SU-DHL-6 (cell line): ENCODE measurements at regions not wholly inside any gene's neighbourhood (a gene's known extent, or its start where the extent isn't known, plus 50 kb on each side); places are given as distances from the start of the nearest gene placed in this dataset.

Experiments used
- H2AFZ ChIP-seq: fragments of 200-600 bp; sonication (generic); 2 replicates; pipeline ENCODE4 v1.6.1; 2014; ENCODE audit warnings: low read depth, mild to moderate bottlenecking, moderate library complexity, mixed read lengths, antibody characterized with exemption, low read length; ENCODE audit not compliant: severe bottlenecking
- H3F3A ChIP-seq: fragments of 200-600 bp; shearing (Covaris generic); 2 replicates; pipeline ENCODE4 v1.6.0; 2016; ENCODE audit warnings: antibody characterized with exemption, mild to moderate bottlenecking; ENCODE audit not compliant: insufficient read depth
- H3K27ac ChIP-seq: fragments of 200-600 bp; sonication (generic); 2 replicates; pipeline ENCODE4 v1.5.1; 2016; ENCODE audit warnings: low read depth, mild to moderate bottlenecking, low read length, moderate library complexity, mixed read lengths
- H3K27me3 ChIP-seq: fragments of 200-600 bp; sonication (generic), shearing (Covaris generic); 2 replicates; pipeline ENCODE4 v1.6.0; 2014; ENCODE audit warnings: mild to moderate bottlenecking, low read length
- H3K36me3 ChIP-seq: fragments of 200-600 bp; sonication (generic); 2 replicates; pipeline ENCODE4 v1.6.1; 2014; ENCODE audit warnings: mild to moderate bottlenecking, low read length, mixed read lengths
- H3K4me2 ChIP-seq: fragments of 300-600, 200-600 bp; shearing (Covaris generic), sonication (generic); 2 replicates; pipeline ENCODE4 v1.6.0; 2014; ENCODE audit warnings: low read length, low read depth, mild to moderate bottlenecking; ENCODE audit not compliant: poor library complexity, severe bottlenecking
- H3K4me3 ChIP-seq: fragments of 200-600 bp; sonication (generic); 2 replicates; pipeline ENCODE4 v1.5.1; 2014; ENCODE audit warnings: antibody characterized with exemption, low read length, mild to moderate bottlenecking, mixed read lengths; ENCODE audit not compliant: insufficient read depth, poor library complexity, severe bottlenecking
- H3K79me2 ChIP-seq: fragments of 200-600 bp; sonication (generic); 2 replicates; pipeline ENCODE4 v1.6.1; 2014; ENCODE audit warnings: mild to moderate bottlenecking, low read length, moderate library complexity; ENCODE audit not compliant: insufficient read depth
- H3K9ac ChIP-seq: fragments of 200-600 bp; sonication (generic); 2 replicates; pipeline ENCODE4 v1.7.0; 2014; ENCODE audit warnings: mild to moderate bottlenecking, low read length
- H3K9me2 ChIP-seq: fragments of 200-600 bp; sonication (generic); replicated peaks from 2 replicates; pipeline ENCODE4 v1.6.1; 2014; ENCODE audit warnings: low read length; ENCODE audit not compliant: insufficient read depth
- H3K9me3 ChIP-seq: fragments of 200-600 bp; sonication (generic); 2 replicates; pipeline ENCODE4 v1.6.1; 2014; ENCODE audit warnings: low read length, mixed read lengths; ENCODE audit not compliant: insufficient read depth
- H4K20me1 ChIP-seq: fragments of 200-600 bp; sonication (generic); 2 replicates; pipeline ENCODE4 v1.6.1; 2014; ENCODE audit warnings: low read depth, mild to moderate bottlenecking, antibody characterized with exemption, low read length, moderate library complexity, mixed read lengths
- CTCF ChIP-seq: fragments of 200-600 bp; sonication (generic); IDR thresholded peaks from one replicate; pipeline ENCODE4 v1.5.1; 2017; ENCODE audit warnings: antibody characterized with exemption, mild to moderate bottlenecking, low read length, moderate library complexity; ENCODE audit not compliant: insufficient read depth, poor library complexity, severe bottlenecking
- EZH2phosphoT487 ChIP-seq: fragments of 200-600 bp; sonication (generic), shearing (Covaris generic); conservative IDR thresholded peaks from 2 replicates; pipeline ENCODE4 v1.6.1; 2018; ENCODE audit warnings: mild to moderate bottlenecking, antibody characterized with exemption, low read length, moderate library complexity, mixed read lengths

GRCh38 chr2:8604262-8604661, 77.6 kb upstream of the ID2 start:
- no peak overlapping the region for H3K27ac ChIP-seq
- no peaks in the 10 kb centered on the region for H4K20me1 ChIP-seq
- TF ChIP-seq CTCF (no peak), EZH2phosphoT487 (no peak)

GRCh38 chr2:8605351-8606065, 76.3 kb upstream of the ID2 start:
- no peaks in the 10 kb centered on the region for H4K20me1 ChIP-seq
- H3F3A ChIP-seq, result no peaks in the 10 kb centered on the region
- no peak overlapping the region for H3K9ac ChIP-seq
- no peak overlapping the region for H3K4me3 ChIP-seq
- H3K79me2 ChIP-seq, result no peaks in the 10 kb centered on the region
- H3K27me3 ChIP-seq, result no peaks in the 10 kb centered on the region
- TF ChIP-seq EZH2phosphoT487 (no peak), CTCF (no peak)
- H3K9me3 ChIP-seq, result no peaks in the 10 kb centered on the region; the same call in 1 of the 2 replicates
- no peak overlapping the region for H3K4me2 ChIP-seq
- no peaks in the 10 kb centered on the region for H3K9me2 ChIP-seq
- H3K36me3 ChIP-seq, result no peaks in the 10 kb centered on the region
- H2AFZ ChIP-seq, result no peak overlapping the region
- no peak overlapping the region for H3K27ac ChIP-seq

More at GRCh38 chr2:8604262-8604661, 77.6 kb upstream of the ID2 start:
- Histone ChIP-seq H3K36me3 (no peaks in the 10 kb centered on the region), H2AFZ (no peak overlapping the region), H3K9me3 (no peaks in the 10 kb centered on the region), H3F3A (no peaks in the 10 kb centered on the region), H3K79me2 (no peaks in the 10 kb centered on the region), H3K4me2 (no peak overlapping the region), H3K27me3 (no peaks in the 10 kb centered on the region), H3K9me2 (no peaks in the 10 kb centered on the region), H3K9ac (no peak overlapping the region), H3K4me3 (no peak overlapping the region)

GRCh38 chr2:8606226-8606625, 75.6 kb upstream of the ID2 start:
- TF ChIP-seq EZH2phosphoT487 (no peak), CTCF (no peak)
- no peak overlapping the region for H2AFZ ChIP-seq
- H4K20me1 ChIP-seq, result no peaks in the 10 kb centered on the region
- H3F3A ChIP-seq, result no peaks in the 10 kb centered on the region
- no peaks in the 10 kb centered on the region for H3K27me3 ChIP-seq
- no peak overlapping the region for H3K4me3 ChIP-seq
- H3K9ac ChIP-seq, result no peak overlapping the region
- no peaks in the 10 kb centered on the region for H3K9me2 ChIP-seq
- H3K36me3 ChIP-seq, result no peaks in the 10 kb centered on the region
- no peak overlapping the region for H3K4me2 ChIP-seq
- no peaks in the 10 kb centered on the region for H3K79me2 ChIP-seq
- H3K9me3 ChIP-seq, result no peaks in the 10 kb centered on the region; the same call in 1 of the 2 replicates
- H3K27ac ChIP-seq, result no peak overlapping the region
